Tibial artery (tissue), 4 donors: ENCODE measurements at regions not wholly inside any gene's neighbourhood (a gene's known extent, or its start where the extent isn't known, plus 50 kb on each side); places are given as distances from the start of the nearest gene placed in this dataset.

Experiments
- DNase-seq, 2 donors: peaks; one replicate each; pipeline ENCODE4 v3.0.0-alpha.2; 2019
- H3K27ac ChIP-seq, 2 donors: fragments of 200-600 bp; sonication (generic) in 1 of 2; 1 replicate in 1 of 2; 2 replicates in 1 of 2; pipeline ENCODE4 v1.5.1; 2018 to 2019; ENCODE audit warnings: mild to moderate bottlenecking in 1 of 2
- H3K27me3 ChIP-seq, 2 donors: fragments of 200-600 bp; sonication (generic) in 1 of 2; one replicate each; pipeline versions ENCODE4 v1.5.1 to v1.6.0; 2016 to 2019
- H3K36me3 ChIP-seq, 3 donors: fragments of 200-600 bp; sonication (generic) in 2 of 3; one replicate each; pipeline ENCODE4 v1.5.1; 2016 to 2019; ENCODE audit warnings: mild to moderate bottlenecking in 2 of 3
- H3K4me1 ChIP-seq, 4 donors: fragments of 200-600 bp; sonication (generic) in 2 of 4; 1 replicate in 3 of 4; 2 replicates in 1 of 4; pipeline ENCODE4 v1.5.1; 2016 to 2019
- H3K4me3 ChIP-seq, 2 donors: fragments of 200-600 bp; sonication (generic) in 1 of 2; 1 replicate in 1 of 2; 2 replicates in 1 of 2; pipeline ENCODE4 v1.5.1; 2018 to 2019; ENCODE audit warnings: mild to moderate bottlenecking in 2 of 2
- H3K9me3 ChIP-seq, 3 donors: fragments of 200-600 bp; sonication (generic) in 1 of 3; one replicate each; pipeline ENCODE4 v1.5.1; 2016 to 2019
- intact Hi-C: fragments of 100-400 bp; cut with DNase I; formaldehyde crosslinking; loops from one replicate; pipeline ENCODE4 v1.15.0; 2023; ENCODE audit warnings: low total_unique reads
- TF ChIP-seq, protein P1 (sequence below), 2 experiments: fragments of 200-600 bp in 1 of 2; fragments of 450-650 bp in 1 of 2; IDR thresholded peaks; one replicate each; pipeline ENCODE4 v1.5.1; 2017 to 2019; ENCODE audit warnings: antibody characterized with exemption in 2 of 2, mild to moderate bottlenecking in 1 of 2, moderate library complexity in 1 of 2

DNA sequence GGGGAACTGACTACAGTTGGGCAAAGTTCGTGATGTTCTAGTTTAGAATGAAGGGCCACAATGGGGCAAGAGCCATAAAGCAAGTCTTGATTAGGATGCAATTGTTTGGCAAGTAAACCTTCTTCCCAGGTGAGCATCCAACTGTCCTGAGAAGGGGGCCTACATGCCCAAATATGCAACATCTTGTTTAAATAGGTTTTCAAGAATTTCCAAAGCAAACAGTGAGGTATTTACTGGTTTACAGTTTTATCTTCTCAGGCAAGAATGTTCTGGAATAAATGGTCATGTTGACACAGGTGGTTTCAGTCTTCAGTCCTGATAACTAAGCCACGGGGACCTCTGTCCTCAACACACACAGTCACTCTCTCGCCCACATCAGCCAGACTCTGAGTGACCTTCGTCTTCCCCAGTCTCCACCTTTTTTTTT, 90.3 kb upstream of the FAM174B start:
- H3K9me3 ChIP-seq, result no peaks in the 10 kb centered on the region
- DNase-seq, result no peak
- no peaks in the 10 kb centered on the region for H3K27me3 ChIP-seq
- no peaks in the 10 kb centered on the region for H3K4me1 ChIP-seq
- H3K36me3 ChIP-seq, result no peaks in the 10 kb centered on the region
- H3K27ac ChIP-seq, result no peak overlapping the region
- TF ChIP-seq, protein P1, sequence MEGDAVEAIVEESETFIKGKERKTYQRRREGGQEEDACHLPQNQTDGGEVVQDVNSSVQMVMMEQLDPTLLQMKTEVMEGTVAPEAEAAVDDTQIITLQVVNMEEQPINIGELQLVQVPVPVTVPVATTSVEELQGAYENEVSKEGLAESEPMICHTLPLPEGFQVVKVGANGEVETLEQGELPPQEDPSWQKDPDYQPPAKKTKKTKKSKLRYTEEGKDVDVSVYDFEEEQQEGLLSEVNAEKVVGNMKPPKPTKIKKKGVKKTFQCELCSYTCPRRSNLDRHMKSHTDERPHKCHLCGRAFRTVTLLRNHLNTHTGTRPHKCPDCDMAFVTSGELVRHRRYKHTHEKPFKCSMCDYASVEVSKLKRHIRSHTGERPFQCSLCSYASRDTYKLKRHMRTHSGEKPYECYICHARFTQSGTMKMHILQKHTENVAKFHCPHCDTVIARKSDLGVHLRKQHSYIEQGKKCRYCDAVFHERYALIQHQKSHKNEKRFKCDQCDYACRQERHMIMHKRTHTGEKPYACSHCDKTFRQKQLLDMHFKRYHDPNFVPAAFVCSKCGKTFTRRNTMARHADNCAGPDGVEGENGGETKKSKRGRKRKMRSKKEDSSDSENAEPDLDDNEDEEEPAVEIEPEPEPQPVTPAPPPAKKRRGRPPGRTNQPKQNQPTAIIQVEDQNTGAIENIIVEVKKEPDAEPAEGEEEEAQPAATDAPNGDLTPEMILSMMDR (IDR thresholded peaks at IDR 0.05), result no peak
- no peak overlapping the region for H3K4me3 ChIP-seq
- intact Hi-C loops, result no loop called here

DNA sequence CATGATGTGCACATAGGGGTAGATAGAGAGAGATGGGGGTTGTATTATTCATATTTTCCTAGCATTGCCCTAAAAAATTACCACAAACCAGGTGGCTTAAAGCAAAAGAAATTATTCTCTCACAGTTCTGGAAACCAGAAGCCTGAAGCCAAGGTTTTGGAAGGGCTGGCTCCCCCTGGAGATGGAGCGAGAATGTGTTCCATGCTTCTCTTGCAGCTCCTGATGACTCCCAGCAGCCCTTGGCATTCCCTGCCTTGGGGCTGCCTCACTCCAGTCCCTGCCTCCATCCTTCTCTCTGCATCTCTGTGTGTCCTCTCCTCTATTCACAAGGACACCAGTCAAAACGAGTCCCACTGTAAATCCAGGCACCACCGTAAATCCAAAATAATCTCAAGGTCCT, 91.5 kb upstream of the FAM174B start:
- no peaks in the 10 kb centered on the region for H3K4me1 ChIP-seq
- H3K27me3 ChIP-seq, result no peaks in the 10 kb centered on the region
- H3K9me3 ChIP-seq, result no peaks in the 10 kb centered on the region
- intact Hi-C loops, result no loop called here
- TF ChIP-seq, protein P1 (IDR thresholded peaks at IDR 0.05), result no peak
- no peak for DNase-seq
- no peak overlapping the region for H3K4me3 ChIP-seq
- H3K27ac ChIP-seq, result no peak overlapping the region
- H3K36me3 ChIP-seq, result no peaks in the 10 kb centered on the region

DNA sequence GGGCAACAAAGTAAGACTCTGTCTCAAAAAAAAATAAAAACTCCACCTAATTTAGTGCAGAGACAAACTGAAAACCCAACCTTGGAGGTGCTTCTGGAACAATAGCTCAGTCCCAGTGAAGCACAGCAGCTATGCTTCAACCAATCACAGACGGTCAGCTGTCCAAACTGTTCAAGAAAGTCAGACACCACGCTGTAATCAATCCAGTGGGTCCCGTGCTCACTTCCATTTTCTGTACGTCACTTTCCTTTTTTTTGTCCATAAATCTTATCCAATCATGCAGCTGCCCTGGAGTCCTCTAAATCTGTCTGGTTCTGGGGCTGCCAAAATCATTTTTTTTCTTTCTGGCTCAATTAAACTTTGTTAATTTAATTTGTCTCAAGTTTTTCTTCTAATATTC, 93.6 kb upstream of the FAM174B start:
- TF ChIP-seq, protein P1 (IDR thresholded peaks at IDR 0.05), result no peak
- H3K9me3 ChIP-seq, result no peaks in the 10 kb centered on the region
- no peaks in the 10 kb centered on the region for H3K27me3 ChIP-seq
- H3K36me3 ChIP-seq, result no peaks in the 10 kb centered on the region
- H3K4me3 ChIP-seq, result no peak overlapping the region
- H3K4me1 ChIP-seq, result no peaks in the 10 kb centered on the region
- DNase-seq, result no peak
- no peak overlapping the region for H3K27ac ChIP-seq
- intact Hi-C loops, result no loop called here

DNA sequence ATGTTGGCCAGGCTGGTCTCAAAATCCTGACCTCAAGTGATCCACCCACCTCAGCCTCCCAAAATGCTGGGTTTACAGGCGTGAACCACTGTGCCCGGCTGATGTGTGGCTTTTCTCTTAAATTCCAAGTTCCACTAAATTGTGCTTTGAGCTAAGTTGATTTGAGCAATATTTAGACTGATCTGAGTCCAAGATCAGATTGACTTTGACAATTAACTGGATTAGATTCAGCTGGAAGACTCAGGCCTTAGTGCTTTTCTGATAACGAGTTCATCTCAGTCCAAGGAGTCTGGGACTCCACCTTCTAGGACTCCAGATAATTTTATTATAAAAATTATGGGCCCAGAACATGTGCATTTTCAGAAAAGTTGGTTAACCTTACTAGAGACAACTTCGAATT, 94.4 kb upstream of the FAM174B start:
- DNase-seq, result no peak

DNA sequence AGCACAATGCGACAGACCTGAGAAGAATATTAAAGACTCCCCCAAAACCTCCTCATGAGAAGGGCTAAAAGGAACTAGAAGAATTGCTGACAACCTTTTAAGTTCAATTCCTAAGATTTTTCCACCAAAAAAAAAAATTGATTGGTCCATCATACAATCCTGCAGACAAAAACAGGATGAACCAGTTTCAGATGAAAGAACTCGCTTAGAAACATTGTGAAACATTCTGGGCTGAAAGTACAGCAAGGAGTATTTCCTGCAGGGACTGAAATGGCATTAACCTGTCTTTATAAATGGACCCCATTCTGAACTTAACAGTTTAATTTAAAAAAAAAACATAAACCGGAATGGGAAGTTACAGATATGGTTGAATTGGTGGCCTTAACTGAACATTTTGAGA, 96.0 kb upstream of the FAM174B start:
- intact Hi-C loops, result no loop called here
- no peaks in the 10 kb centered on the region for H3K4me1 ChIP-seq
- no peaks in the 10 kb centered on the region for H3K36me3 ChIP-seq
- no peak overlapping the region for H3K27ac ChIP-seq
- no peaks in the 10 kb centered on the region for H3K9me3 ChIP-seq
- H3K27me3 ChIP-seq, result no peaks in the 10 kb centered on the region
- TF ChIP-seq, protein P1 (IDR thresholded peaks at IDR 0.05), result no peak
- no peak for DNase-seq
- H3K4me3 ChIP-seq, result no peak overlapping the region

More for the DNA sequence above, 94.4 kb upstream of the FAM174B start:
- H3K4me1 ChIP-seq, result no peaks in the 10 kb centered on the region
- H3K27ac ChIP-seq, result no peak overlapping the region
- no peaks in the 10 kb centered on the region for H3K27me3 ChIP-seq
- no peak overlapping the region for H3K4me3 ChIP-seq
- TF ChIP-seq, protein P1 (IDR thresholded peaks at IDR 0.05), result no peak
- no peaks in the 10 kb centered on the region for H3K9me3 ChIP-seq
- no peaks in the 10 kb centered on the region for H3K36me3 ChIP-seq
- intact Hi-C loops, result no loop called here

DNA sequence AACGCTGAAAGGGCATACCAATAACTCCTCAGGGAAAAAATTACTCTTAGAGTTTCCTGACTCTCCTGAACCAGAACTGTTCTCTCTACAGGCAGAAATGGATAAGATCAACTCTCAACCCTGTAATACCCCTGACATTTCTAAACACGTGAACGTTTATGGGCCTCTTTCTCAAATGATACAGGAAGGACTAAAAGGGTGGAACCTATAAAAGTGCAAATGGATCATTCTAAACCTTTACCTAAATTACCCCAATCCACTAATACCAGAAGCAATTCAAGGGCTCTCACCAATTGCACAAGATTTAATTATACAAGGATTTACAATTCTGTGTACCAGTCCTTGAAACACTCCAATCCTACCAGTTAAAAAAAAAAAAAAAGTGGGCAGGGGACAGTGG, 98.0 kb upstream of the FAM174B start:
- Histone ChIP-seq H3K27ac (no peak overlapping the region), H3K36me3 (no peaks in the 10 kb centered on the region), H3K4me3 (no peak overlapping the region), H3K9me3 (no peaks in the 10 kb centered on the region), H3K27me3 (no peaks in the 10 kb centered on the region), H3K4me1 (no peaks in the 10 kb centered on the region)
- TF ChIP-seq, protein P1 (IDR thresholded peaks at IDR 0.05), result no peak
- no peak for DNase-seq
- intact Hi-C loops, result no loop called here
